K562 (cell line): ENCODE measurements at regions not wholly inside any gene's neighbourhood (a gene's known extent, or its start where the extent isn't known, plus 50 kb on each side); places are given as distances from the start of the nearest gene placed in this dataset.

Experiments used
- ATAC-seq: fragments of 200-7000 bp; cut with Tn5 transposase; 3 replicates; pipeline ENCODE4 v1.9.1; 2020; ENCODE audit warnings: moderate library complexity
- BruUV-seq: library from RNA; stranded (reverse); fragments of 400-500 nt; replicated peaks from 2 replicates; lab custom pipeline; 2021; lab: Mats Ljungman, UMichigan
- CTCF ChIA-PET: fragments of 300-600 bp; formaldehyde crosslinking; extraction: SDS; loops from one replicate; lab custom pipeline; 2021; ENCODE audit warnings: low intra/inter-chr PET ratio; lab: Yijun Ruan, JAX
- POLR2A ChIA-PET: fragments of 300-600, 350-650 bp; sonication (Branson Sonifier 250); formaldehyde crosslinking; extraction: SDS; loops from one replicate; lab custom pipeline; 2021; ENCODE audit warnings: antibody characterized with exemption, inconsistent platforms; lab: Yijun Ruan, JAX
- DNase-seq, 4 experiments: peaks; one replicate each; pipeline versions ENCODE4 v3.0.0 to v3.0.0-alpha.2; 2011 to 2018; ENCODE audit warnings: low spot score in 3 of 4, mixed read lengths in 3 of 4; ENCODE audit errors: extremely low read depth in 1 of 4
- FAIRE-seq: peaks from 2 replicates; lab custom pipeline; 2011; peaks lifted over from hg19 to GRCh38; lab: Jason Lieb, UNC
- H2AFZ ChIP-seq: 2 replicates; pipeline ENCODE4 v1.6.0; 2011; ENCODE audit warnings: low read depth, low read length, control low read depth, inconsistent platforms
- H3K27ac ChIP-seq: fragments of 200-600 bp; 3 replicates; pipeline ENCODE4 v1.8.0; 2011; ENCODE audit warnings: low read depth, mild to moderate bottlenecking, control low read depth, inconsistent platforms, low read length, moderate library complexity, mixed read lengths; ENCODE audit errors: extremely low read depth
- H3K27me3 ChIP-seq, 2 experiments: fragments of 300-600 bp in 1 of 2; 2 replicates in 1 of 2; 3 replicates in 1 of 2; pipeline versions ENCODE4 v1.6.0 to v1.8.0; 2011; ENCODE audit warnings: inconsistent platforms in 2 of 2, low read length in 2 of 2, mild to moderate bottlenecking in 1 of 2, mixed read lengths in 1 of 2, moderate library complexity in 1 of 2; ENCODE audit not compliant: control insufficient read depth in 2 of 2, insufficient read depth in 2 of 2
- H3K36me3 ChIP-seq: fragments of 300-600 bp; 3 replicates; pipeline ENCODE4 v1.8.0; 2011; ENCODE audit warnings: mild to moderate bottlenecking, low read length, inconsistent platforms; ENCODE audit not compliant: control insufficient read depth, insufficient read depth
- H3K4me1 ChIP-seq, 2 experiments: fragments of 200-600 bp in 1 of 2; replicated peaks in 1 of 2; 2 replicates in 1 of 2; 3 replicates in 1 of 2; pipeline versions ENCODE4 v1.5.1 to v1.8.0; 2011; ENCODE audit warnings: inconsistent platforms in 2 of 2, low read length in 2 of 2, mild to moderate bottlenecking in 1 of 2, mixed read lengths in 1 of 2, moderate library complexity in 1 of 2; ENCODE audit not compliant: control insufficient read depth in 2 of 2, insufficient read depth in 2 of 2
- H3K4me2 ChIP-seq: 2 replicates; pipeline ENCODE4 v1.6.1; 2011; ENCODE audit warnings: low read length, control low read depth, inconsistent platforms, mixed read lengths; ENCODE audit not compliant: insufficient read depth
- H3K4me3 ChIP-seq: fragments of 200-600 bp; sonication (generic), shearing (Covaris generic); 2 replicates; pipeline ENCODE4 v1.5.1; 2016; ENCODE audit warnings: control low read depth, inconsistent platforms
- H3K79me2 ChIP-seq: fragments of 200-600 bp; 3 replicates; pipeline ENCODE4 v1.8.0; 2011; ENCODE audit warnings: low read length, inconsistent platforms; ENCODE audit not compliant: control insufficient read depth, insufficient read depth
- H3K9ac ChIP-seq, 2 experiments: 2 replicates each; pipeline versions ENCODE4 v1.6.0 to v1.6.1; 2011; ENCODE audit warnings: low read depth in 2 of 2, low read length in 2 of 2, control low read depth in 1 of 2, inconsistent platforms in 1 of 2, mild to moderate bottlenecking in 1 of 2, mixed read lengths in 1 of 2; ENCODE audit not compliant: insufficient read depth in 1 of 2
- H3K9me1 ChIP-seq: one replicate; pipeline ENCODE4 v1.6.0; 2011; ENCODE audit warnings: inconsistent platforms, mild to moderate bottlenecking, low read length, moderate library complexity; ENCODE audit not compliant: control insufficient read depth, insufficient read depth
- H3K9me3 ChIP-seq: replicated peaks from 2 replicates; pipeline ENCODE4 v1.5.1; 2011; ENCODE audit warnings: low read depth, low read length, inconsistent platforms; ENCODE audit not compliant: control insufficient read depth, insufficient read depth
- H4K20me1 ChIP-seq: replicated peaks from 2 replicates; pipeline ENCODE4 v1.6.1; 2011; ENCODE audit warnings: low read length, inconsistent platforms, mixed read lengths; ENCODE audit not compliant: control insufficient read depth, insufficient read depth
- CBFA2T2 ChIP-seq: fragments of 450-650 bp; conservative IDR thresholded peaks from 2 replicates; pipeline ENCODE4 v1.6.1; 2017; ENCODE audit warnings: mild to moderate bottlenecking
- CHCHD3 ChIP-seq: fragments of 250-450 bp; sonication (Bioruptor Pico); IDR thresholded peaks from 2 replicates; pipeline ENCODE4 v2.1.2; 2022; ENCODE audit warnings: mild to moderate bottlenecking
- DMBX1 ChIP-seq: fragments of 250-450 bp; sonication (Bioruptor Pico); IDR thresholded peaks from 2 replicates; pipeline ENCODE4 v1.8.0; 2022; ENCODE audit warnings: inconsistent platforms, mild to moderate bottlenecking, moderate library complexity, borderline replicate concordance
- ESRRA ChIP-seq: fragments of 450-650 bp; IDR thresholded peaks from 2 replicates; pipeline ENCODE4 v1.6.1; 2014; ENCODE audit warnings: low read depth, mild to moderate bottlenecking, moderate library complexity, borderline replicate concordance
- ETS1 ChIP-seq: conservative IDR thresholded peaks from 2 replicates; pipeline ENCODE4 v1.6.1; 2011; ENCODE audit warnings: low read depth, mild to moderate bottlenecking, low read length; ENCODE audit not compliant: control insufficient read depth
- IRF2 ChIP-seq: sonication (generic); formaldehyde crosslinking; IDR thresholded peaks from 2 replicates; pipeline ENCODE4 v1.8.1; 2022; ENCODE audit warnings: mild to moderate bottlenecking, missing genetic modification reagents
- MED1 ChIP-seq: sonication (generic); formaldehyde crosslinking; IDR thresholded peaks from 2 replicates; pipeline ENCODE4 v1.8.1; 2023; ENCODE audit warnings: missing genetic modification reagents, borderline replicate concordance
- MEF2A ChIP-seq: IDR thresholded peaks from 2 replicates; pipeline ENCODE4 v1.6.1; 2011; ENCODE audit warnings: low read depth, mild to moderate bottlenecking, low read length, moderate library complexity; ENCODE audit not compliant: control insufficient read depth
- MXD1 ChIP-seq: fragments of 250-450 bp; sonication (Bioruptor Pico); IDR thresholded peaks from 2 replicates; pipeline ENCODE4 v1.8.0; 2021; ENCODE audit warnings: borderline replicate concordance, mild to moderate bottlenecking, moderate library complexity; ENCODE audit not compliant: poor library complexity, severe bottlenecking
- NR1H2 ChIP-seq: sonication (generic); formaldehyde crosslinking; IDR thresholded peaks from 2 replicates; pipeline ENCODE4 v1.4.0; 2020; ENCODE audit warnings: mild to moderate bottlenecking, missing genetic modification reagents
- RAD51 ChIP-seq: fragments of 450-650 bp; IDR thresholded peaks from 2 replicates; pipeline ENCODE4 v1.7.1; 2016; ENCODE audit warnings: low read depth, mild to moderate bottlenecking, borderline replicate concordance
- RNF2 ChIP-seq: sonication (generic); IDR thresholded peaks from 2 replicates; pipeline ENCODE4 v1.6.1; 2016
- SUPT5H ChIP-seq: fragments of 450-650 bp; IDR thresholded peaks from 2 replicates; pipeline ENCODE4 v1.6.1; 2016
- ZNF511 ChIP-seq: sonication (generic); formaldehyde crosslinking; IDR thresholded peaks from 2 replicates; pipeline ENCODE4 v1.8.0; 2022; ENCODE audit warnings: mild to moderate bottlenecking, missing genetic modification reagents
- WGBS: fragments of 100-300 bp; shearing (Covaris generic); methylation state at CpG from one replicate; pipeline ENCODE4 v1.1.6; 2016; ENCODE audit warnings: low coverage, mixed read lengths; ENCODE audit not compliant: insufficient coverage; ENCODE audit errors: missing lambda C conversion rate; 5-methylcytosine and 5-hydroxymethylcytosine counted together
- in situ Hi-C: fragments of 300-500 bp; cut with MboI; formaldehyde crosslinking; loops from 4 replicates; pipeline ENCODE4 v1.15.0; 2018; ENCODE audit warnings: inconsistent platforms, mixed read lengths
- intact Hi-C: fragments of 100-400 bp; cut with micrococcal nuclease; formaldehyde crosslinking; loops from 2 replicates; pipeline ENCODE4 v1.14.2; 2022
- TF ChIP-seq, protein P1 (sequence below): fragments of 250-450 bp; sonication (Bioruptor Pico); IDR thresholded peaks from 2 replicates; pipeline ENCODE4 v1.5.0; 2022; ENCODE audit warnings: mild to moderate bottlenecking
- TF ChIP-seq, protein P2 (sequence below), 3 experiments: fragments of 200-800 bp in 1 of 3; sonication (Bioruptor generic) in 1 of 3; sonication (generic) in 1 of 3; formaldehyde crosslinking in 1 of 3; IDR thresholded peaks; 2 replicates each; pipeline versions ENCODE4 v1.6.1 to v1.8.0; 2016 to 2022; ENCODE audit warnings: mild to moderate bottlenecking in 2 of 3, missing compliant biosample characterization in 2 of 3, missing genetic modification characterization in 2 of 3, missing genetic modification reagents in 1 of 3

GRCh38 chr12:72136792-72137191 is 135.4 kb upstream of the TRHDE start:
- H4K20me1 ChIP-seq, result no peaks in the 10 kb centered on the region
- H3K4me1 ChIP-seq, result no peaks in the 10 kb centered on the region
- no peak for TF ChIP-seq CHCHD3 (CRISPR knock-in tag)
- no peak for TF ChIP-seq RNF2
- no peak for TF ChIP-seq CBFA2T2
- TF ChIP-seq DMBX1, result no peak
- TF ChIP-seq ETS1, result no peak
- TF ChIP-seq IRF2, result no peak
- no peak for TF ChIP-seq RAD51
- no peak for TF ChIP-seq MXD1 (CRISPR knock-in tag)
- TF ChIP-seq MED1 (CRISPR knock-in tag), result no peak
- no peak for TF ChIP-seq ZNF511 (CRISPR knock-in tag)
- no peak for TF ChIP-seq ESRRA
- TF ChIP-seq NR1H2 (CRISPR knock-in tag), result no peak
- TF ChIP-seq, protein P1, sequence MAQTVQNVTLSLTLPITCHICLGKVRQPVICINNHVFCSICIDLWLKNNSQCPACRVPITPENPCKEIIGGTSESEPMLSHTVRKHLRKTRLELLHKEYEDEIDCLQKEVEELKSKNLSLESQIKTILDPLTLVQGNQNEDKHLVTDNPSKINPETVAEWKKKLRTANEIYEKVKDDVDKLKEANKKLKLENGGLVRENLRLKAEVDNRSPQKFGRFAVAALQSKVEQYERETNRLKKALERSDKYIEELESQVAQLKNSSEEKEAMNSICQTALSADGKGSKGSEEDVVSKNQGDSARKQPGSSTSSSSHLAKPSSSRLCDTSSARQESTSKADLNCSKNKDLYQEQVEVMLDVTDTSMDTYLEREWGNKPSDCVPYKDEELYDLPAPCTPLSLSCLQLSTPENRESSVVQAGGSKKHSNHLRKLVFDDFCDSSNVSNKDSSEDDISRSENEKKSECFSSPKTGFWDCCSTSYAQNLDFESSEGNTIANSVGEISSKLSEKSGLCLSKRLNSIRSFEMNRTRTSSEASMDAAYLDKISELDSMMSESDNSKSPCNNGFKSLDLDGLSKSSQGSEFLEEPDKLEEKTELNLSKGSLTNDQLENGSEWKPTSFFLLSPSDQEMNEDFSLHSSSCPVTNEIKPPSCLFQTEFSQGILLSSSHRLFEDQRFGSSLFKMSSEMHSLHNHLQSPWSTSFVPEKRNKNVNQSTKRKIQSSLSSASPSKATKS (CRISPR knock-in tag), result no peak
- no peak for TF ChIP-seq MEF2A
- no peak for TF ChIP-seq SUPT5H
- TF ChIP-seq, protein P2, sequence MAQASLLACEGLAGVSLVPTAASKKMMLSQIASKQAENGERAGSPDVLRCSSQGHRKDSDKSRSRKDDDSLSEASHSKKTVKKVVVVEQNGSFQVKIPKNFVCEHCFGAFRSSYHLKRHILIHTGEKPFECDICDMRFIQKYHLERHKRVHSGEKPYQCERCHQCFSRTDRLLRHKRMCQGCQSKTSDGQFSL (CRISPR knock-in tag; IDR thresholded peaks at IDR 0.05), result no peak
- TF ChIP-seq, protein P2 (tag; IDR thresholded peaks at IDR 0.05), result no peak
- 0% methylated on average over 5 of the region's 5 CpGs for WGBS
- no peak for DNase-seq
- no peaks in the 10 kb centered on the region for H3K79me2 ChIP-seq
- no peaks in the 10 kb centered on the region for H3K27me3 ChIP-seq
- H3K9ac ChIP-seq, result no peak overlapping the region
- H3K4me3 ChIP-seq, result no peak overlapping the region
- intact Hi-C loops, result no loop called here
- H3K27ac ChIP-seq, result no peak overlapping the region
- ATAC-seq, result no peak
- no peaks in the 10 kb centered on the region for H3K36me3 ChIP-seq
- CTCF ChIA-PET, result no interaction called here
- H2AFZ ChIP-seq, result no peak overlapping the region
- FAIRE-seq, result no peak
- POLR2A ChIA-PET, result no interaction called here
- H3K9me1 ChIP-seq, result no peaks in the 10 kb centered on the region
- BruUV-seq, result no TSS peak
- in situ Hi-C loops, result no loop called here
- H3K4me2 ChIP-seq, result no peak overlapping the region
- H3K9me3 ChIP-seq, result no peaks in the 10 kb centered on the region
